Ishikawa (cell line): ENCODE measurements at regions not wholly inside any gene's neighbourhood (a gene's known extent, or its start where the extent isn't known, plus 50 kb on each side); places are given as distances from the start of the nearest gene placed in this dataset.

Experiments used
- CEBPB ChIP-seq: IDR thresholded peaks from 2 replicates; pipeline ENCODE4 v1.6.1; 2012
- CREB1 ChIP-seq: IDR thresholded peaks from 2 replicates; pipeline ENCODE4 v1.6.1; 2012; ENCODE audit warnings: low read depth
- EGR1 ChIP-seq: IDR thresholded peaks from 2 replicates; pipeline ENCODE4 v1.6.1; 2012
- EP300 ChIP-seq: IDR thresholded peaks from 2 replicates; pipeline ENCODE4 v1.6.1; 2012; ENCODE audit warnings: borderline replicate concordance
- FOXM1 ChIP-seq: IDR thresholded peaks from 2 replicates; pipeline ENCODE4 v1.6.1; 2012; ENCODE audit warnings: low read depth, borderline replicate concordance
- NFIC ChIP-seq: IDR thresholded peaks from 2 replicates; pipeline ENCODE4 v1.6.1; 2012
- TAF1 ChIP-seq: IDR thresholded peaks from 2 replicates; pipeline ENCODE4 v1.6.1; 2012; ENCODE audit warnings: low read depth, mild to moderate bottlenecking
- TEAD4 ChIP-seq: IDR thresholded peaks from 2 replicates; pipeline ENCODE4 v1.6.1; 2012
- USF1 ChIP-seq: IDR thresholded peaks from 2 replicates; pipeline ENCODE4 v1.6.1; 2012
- YY1 ChIP-seq: IDR thresholded peaks from 2 replicates; pipeline ENCODE4 v1.6.1; 2012; ENCODE audit warnings: low read depth
- ZBTB7A ChIP-seq: IDR thresholded peaks from 2 replicates; pipeline ENCODE4 v1.6.1; 2012; ENCODE audit warnings: low read depth
- TF ChIP-seq, protein P1 (sequence below): IDR thresholded peaks from 2 replicates; pipeline ENCODE4 v1.6.1; 2012
- TF ChIP-seq, protein P2 (sequence below): IDR thresholded peaks from 2 replicates; pipeline ENCODE4 v1.6.1; 2012; ENCODE audit warnings: low read depth, mild to moderate bottlenecking

GRCh38 chr3:167882057-167882667, 146.6 kb downstream of the SERPINI1 start:
- TF ChIP-seq CEBPB (no peak), USF1 (no peak), YY1 (no peak), TAF1 (no peak), ZBTB7A (no peak), EP300 (no peak), CREB1 (no peak), NFIC (no peak), TEAD4 (no peak), EGR1 (no peak), FOXM1 (no peak)
- TF ChIP-seq, protein P1, sequence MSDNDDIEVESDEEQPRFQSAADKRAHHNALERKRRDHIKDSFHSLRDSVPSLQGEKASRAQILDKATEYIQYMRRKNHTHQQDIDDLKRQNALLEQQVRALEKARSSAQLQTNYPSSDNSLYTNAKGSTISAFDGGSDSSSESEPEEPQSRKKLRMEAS: no peak
- TF ChIP-seq, protein P2, sequence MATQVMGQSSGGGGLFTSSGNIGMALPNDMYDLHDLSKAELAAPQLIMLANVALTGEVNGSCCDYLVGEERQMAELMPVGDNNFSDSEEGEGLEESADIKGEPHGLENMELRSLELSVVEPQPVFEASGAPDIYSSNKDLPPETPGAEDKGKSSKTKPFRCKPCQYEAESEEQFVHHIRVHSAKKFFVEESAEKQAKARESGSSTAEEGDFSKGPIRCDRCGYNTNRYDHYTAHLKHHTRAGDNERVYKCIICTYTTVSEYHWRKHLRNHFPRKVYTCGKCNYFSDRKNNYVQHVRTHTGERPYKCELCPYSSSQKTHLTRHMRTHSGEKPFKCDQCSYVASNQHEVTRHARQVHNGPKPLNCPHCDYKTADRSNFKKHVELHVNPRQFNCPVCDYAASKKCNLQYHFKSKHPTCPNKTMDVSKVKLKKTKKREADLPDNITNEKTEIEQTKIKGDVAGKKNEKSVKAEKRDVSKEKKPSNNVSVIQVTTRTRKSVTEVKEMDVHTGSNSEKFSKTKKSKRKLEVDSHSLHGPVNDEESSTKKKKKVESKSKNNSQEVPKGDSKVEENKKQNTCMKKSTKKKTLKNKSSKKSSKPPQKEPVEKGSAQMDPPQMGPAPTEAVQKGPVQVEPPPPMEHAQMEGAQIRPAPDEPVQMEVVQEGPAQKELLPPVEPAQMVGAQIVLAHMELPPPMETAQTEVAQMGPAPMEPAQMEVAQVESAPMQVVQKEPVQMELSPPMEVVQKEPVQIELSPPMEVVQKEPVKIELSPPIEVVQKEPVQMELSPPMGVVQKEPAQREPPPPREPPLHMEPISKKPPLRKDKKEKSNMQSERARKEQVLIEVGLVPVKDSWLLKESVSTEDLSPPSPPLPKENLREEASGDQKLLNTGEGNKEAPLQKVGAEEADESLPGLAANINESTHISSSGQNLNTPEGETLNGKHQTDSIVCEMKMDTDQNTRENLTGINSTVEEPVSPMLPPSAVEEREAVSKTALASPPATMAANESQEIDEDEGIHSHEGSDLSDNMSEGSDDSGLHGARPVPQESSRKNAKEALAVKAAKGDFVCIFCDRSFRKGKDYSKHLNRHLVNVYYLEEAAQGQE: no peak
